Naive thymus-derived CD4-positive, alpha-beta T cell (primary cell): ENCODE measurements at regions not wholly inside any gene's neighbourhood (a gene's known extent, or its start where the extent isn't known, plus 50 kb on each side); places are given as distances from the start of the nearest gene placed in this dataset.
A peak's percentile ranks its signal among the peaks of the same experiment; 100 is the strongest.

ENCODE experiments used
- ATAC-seq: fragments of 150-1000 bp; cut with Tn5 transposase; 2 replicates; pipeline ENCODE4 v1.10.0; 2021; ENCODE audit warnings: mild to moderate bottlenecking, moderate library complexity
- CTCF ChIA-PET: fragments of 350-600 bp; sonication (Branson Sonifier 250); formaldehyde crosslinking; loops from one replicate; lab custom pipeline; 2021; ENCODE audit warnings: antibody characterized with exemption; lab: Charles Lee
- POLR2A ChIA-PET: fragments of 350-600 bp; sonication (Branson Sonifier 250); formaldehyde crosslinking; loops from one replicate; lab custom pipeline; 2021; ENCODE audit warnings: antibody characterized with exemption, inconsistent platforms; lab: Charles Lee
- DNase-seq, 9 donors: peaks; one replicate each; pipeline versions ENCODE4 v3.0.0 to v3.0.0-alpha.2; 2020 to 2022; ENCODE audit warnings: mixed read lengths in 1 of 9
- H3K27ac ChIP-seq: one replicate; pipeline ENCODE4 v1.7.0; 2013; ENCODE audit warnings: mild to moderate bottlenecking, low read depth, low read length, moderate library complexity
- H3K27me3 ChIP-seq, 2 donors: one replicate each; pipeline ENCODE4 v1.7.0; 2013; ENCODE audit warnings: low read length in 2 of 2, mild to moderate bottlenecking in 2 of 2, moderate library complexity in 2 of 2; ENCODE audit not compliant: control insufficient read depth in 2 of 2, insufficient read depth in 2 of 2
- H3K36me3 ChIP-seq, 3 experiments: 1 replicate in 2 of 3; 2 replicates in 1 of 3; pipeline ENCODE4 v1.7.0; 2013; ENCODE audit warnings: low read length in 3 of 3, mild to moderate bottlenecking in 3 of 3, moderate library complexity in 1 of 3; ENCODE audit not compliant: insufficient read depth in 3 of 3, control insufficient read depth in 2 of 3
- H3K4me1 ChIP-seq, 2 donors: one replicate each; pipeline ENCODE4 v1.7.0; 2013; ENCODE audit warnings: low read length in 2 of 2, mild to moderate bottlenecking in 2 of 2, moderate library complexity in 1 of 2; ENCODE audit not compliant: control insufficient read depth in 2 of 2, insufficient read depth in 2 of 2
- H3K4me3 ChIP-seq: 2 replicates; pipeline ENCODE4 v1.7.0; 2013; ENCODE audit warnings: mild to moderate bottlenecking, low read length
- H3K9me3 ChIP-seq, 3 experiments: 1 replicate in 2 of 3; 2 replicates in 1 of 3; pipeline ENCODE4 v1.7.0; 2013; ENCODE audit warnings: low read length in 3 of 3; ENCODE audit not compliant: control insufficient read depth in 2 of 3
- H3K27ac Mint-ChIP-seq, 9 donors: one replicate each; pipeline ENCODE4 v1.8.0; 2020 to 2022; ENCODE audit warnings: mixed read lengths in 9 of 9, mild to moderate bottlenecking in 8 of 9, moderate library complexity in 5 of 9, inconsistent platforms in 2 of 9
- H3K27me3 Mint-ChIP-seq, 5 donors: one replicate each; pipeline ENCODE4 v1.8.0; 2021 to 2022; ENCODE audit warnings: mixed read lengths in 5 of 5, mild to moderate bottlenecking in 1 of 5
- H3K36me3 Mint-ChIP-seq, 5 donors: one replicate each; pipeline ENCODE4 v1.8.0; 2020 to 2022; ENCODE audit warnings: mixed read lengths in 5 of 5, mild to moderate bottlenecking in 3 of 5, inconsistent platforms in 1 of 5
- H3K4me1 Mint-ChIP-seq, 7 donors: one replicate each; pipeline ENCODE4 v1.8.0; 2020 to 2022; ENCODE audit warnings: mixed read lengths in 7 of 7, mild to moderate bottlenecking in 3 of 7, inconsistent platforms in 1 of 7
- H3K4me3 Mint-ChIP-seq, 10 donors: one replicate each; pipeline ENCODE4 v1.8.0; 2020 to 2022; ENCODE audit warnings: mild to moderate bottlenecking in 10 of 10, mixed read lengths in 10 of 10, moderate library complexity in 6 of 10, inconsistent platforms in 2 of 10
- H3K9me3 Mint-ChIP-seq, 11 donors: one replicate each; pipeline ENCODE4 v1.8.0; 2020 to 2022; ENCODE audit warnings: mixed read lengths in 11 of 11, mild to moderate bottlenecking in 4 of 11, inconsistent platforms in 1 of 11, moderate library complexity in 1 of 11
- intact Hi-C, 2 donors: fragments of 100-400 bp; cut with micrococcal nuclease; formaldehyde crosslinking; loops; one replicate each; pipeline ENCODE4 v1.15.1; 2023

DNA sequence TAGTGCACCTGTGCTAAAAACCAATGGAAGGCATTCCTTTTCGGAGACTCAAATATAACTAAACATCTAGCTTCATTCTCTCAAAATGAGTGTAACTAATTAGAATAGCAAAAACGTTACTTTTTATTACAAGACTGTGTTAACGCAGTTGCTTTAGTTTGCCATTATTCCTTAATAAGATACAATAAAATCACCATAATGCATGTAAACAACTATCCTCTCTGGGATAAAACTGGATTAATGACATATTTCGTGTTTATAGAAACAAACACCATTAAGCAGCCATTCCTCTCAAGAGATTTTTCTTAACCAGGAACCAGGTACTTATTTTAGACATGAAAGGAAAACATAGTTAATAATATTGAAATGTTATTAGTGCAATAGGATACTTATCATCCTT lies 512.8 kb upstream of the B3GALT2 start:
- Histone ChIP-seq H3K27ac (no peak overlapping the region), H3K27me3 (no peaks in the 10 kb centered on the region), H3K4me1 (no peaks in the 10 kb centered on the region), H3K36me3 (no peaks in the 10 kb centered on the region), H3K9me3 (no peaks in the 10 kb centered on the region), H3K4me3 (no peak overlapping the region)
- Mint-ChIP-seq H3K4me1 (peaks cover 0 to 10% (median 5%) of the 10 kb centered on the region in 7 donors), H3K27ac (no peak overlapping the region), H3K4me3 (no peak overlapping the region), H3K36me3 (no peaks in the 10 kb centered on the region), H3K27me3 (no peaks in the 10 kb centered on the region), H3K9me3 (no peaks in the 10 kb centered on the region)
- ChIA-PET CTCF (no interaction called here), POLR2A (no interaction called here)
- intact Hi-C loops, result no loop called here
- ATAC-seq (no peak), DNase-seq (no peak)

DNA sequence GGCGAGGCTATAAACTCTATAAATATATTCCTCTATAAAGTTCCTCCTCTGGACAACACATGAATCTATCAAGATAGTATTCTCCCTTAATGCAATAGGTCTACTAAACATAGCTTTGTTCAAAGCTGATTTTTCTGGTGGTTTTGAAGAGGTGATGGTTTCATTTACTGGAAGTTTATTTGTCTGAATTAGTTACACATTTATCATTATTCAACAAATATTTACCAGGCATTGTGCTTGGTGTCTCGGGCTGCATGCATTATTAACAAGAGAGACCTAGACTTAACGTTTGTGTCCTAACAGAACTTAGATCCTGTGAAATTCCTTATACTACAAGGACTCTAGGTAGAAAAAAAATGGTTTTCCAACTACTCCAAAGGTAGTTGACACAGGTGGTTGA lies 511.4 kb upstream of the B3GALT2 start:
- CTCF ChIA-PET, result no interaction called here
- no peak overlapping the region for H3K4me3 Mint-ChIP-seq
- no peak for ATAC-seq

DNA sequence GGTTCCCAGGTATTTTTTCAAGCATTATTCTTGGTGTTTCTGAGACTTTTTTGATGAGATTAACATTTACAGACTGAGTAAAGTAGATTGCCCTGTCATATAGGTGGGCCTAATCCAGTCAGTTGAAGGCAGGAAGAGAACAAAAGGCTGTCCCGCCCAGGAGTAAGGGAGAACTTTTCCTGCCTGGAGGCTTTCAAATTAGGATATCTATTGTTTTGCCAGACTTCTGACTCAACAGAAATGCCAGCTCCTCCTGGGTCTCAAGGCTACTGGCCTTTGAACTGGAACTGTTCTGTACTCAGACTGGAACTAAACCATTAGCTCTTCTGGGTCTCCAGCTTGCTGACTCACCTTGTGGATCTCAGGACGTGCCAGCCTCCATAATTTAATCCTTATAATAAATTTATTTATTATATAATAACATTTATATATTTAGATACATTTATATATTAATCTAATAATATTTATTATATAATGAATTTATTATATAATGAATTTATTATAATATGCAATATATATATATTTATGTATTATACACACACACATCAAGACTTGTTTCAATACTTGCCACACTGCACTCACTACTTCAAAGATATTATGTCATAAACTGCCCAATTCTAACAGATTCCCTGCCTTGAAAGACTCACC lies 510.8 kb upstream of the B3GALT2 start:
- CTCF ChIA-PET, result no interaction called here
- POLR2A ChIA-PET, result interaction anchor here (1.4 kb wide), 1 partner anchor 220 kb away, joined by 5 read pairs; no protein-coding TSS in a partner anchor
- no peak overlapping the region for H3K27ac Mint-ChIP-seq

More for the DNA sequence above, 511.4 kb upstream of the B3GALT2 start:
- Mint-ChIP-seq H3K4me1 (peaks cover 0 to 10% (median 5%) of the 10 kb centered on the region in 7 donors), H3K9me3 (peaks cover 0 to 2% (median 0%) of the 10 kb centered on the region in 11 donors), H3K27me3 (no peaks in the 10 kb centered on the region), H3K27ac (no peak overlapping the region), H3K36me3 (no peaks in the 10 kb centered on the region)
- H3K9me3 ChIP-seq, result no peaks in the 10 kb centered on the region
- H3K4me3 ChIP-seq, result no peak overlapping the region
- no peaks in the 10 kb centered on the region for H3K4me1 ChIP-seq
- POLR2A ChIA-PET, result interaction anchor here (0.7 to 1.4 kb wide), 2 partner anchors 9 to 220 kb away, joined by 5 read pairs; no protein-coding TSS in a partner anchor
- no peak for DNase-seq
- H3K27ac ChIP-seq, result no peak overlapping the region
- intact Hi-C loops, result no loop called here
- H3K27me3 ChIP-seq, result no peaks in the 10 kb centered on the region
- no peaks in the 10 kb centered on the region for H3K36me3 ChIP-seq

DNA sequence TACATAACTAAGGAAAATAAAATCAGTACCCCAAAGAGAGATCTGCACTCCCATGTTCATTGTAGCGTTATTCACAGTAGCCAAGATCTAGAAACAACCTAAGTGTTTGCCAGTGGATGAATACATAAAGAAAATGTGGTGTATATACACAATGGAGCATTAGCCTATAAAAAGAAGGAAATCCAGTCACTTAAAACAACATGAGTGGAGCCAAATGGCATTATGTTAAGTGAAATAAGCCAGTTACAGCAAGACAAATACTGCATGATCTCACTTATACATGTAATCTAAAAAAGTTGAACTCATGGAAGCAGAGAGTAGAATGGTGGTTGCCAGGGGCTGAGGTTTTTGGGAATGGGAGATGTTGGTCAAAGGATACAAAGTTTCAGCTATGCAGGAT lies 508.3 kb upstream of the B3GALT2 start:
- Histone ChIP-seq H3K9me3 (no peaks in the 10 kb centered on the region), H3K27me3 (no peaks in the 10 kb centered on the region), H3K4me3 (no peak overlapping the region), H3K4me1 (no peaks in the 10 kb centered on the region), H3K36me3 (no peaks in the 10 kb centered on the region), H3K27ac (no peak overlapping the region)
- intact Hi-C loops, result no loop called here
- Mint-ChIP-seq H3K9me3 (peaks cover 0 to 7% (median 0%) of the 10 kb centered on the region in 11 donors), H3K4me3 (no peak overlapping the region), H3K4me1 (peaks cover 0 to 2% (median 0%) of the 10 kb centered on the region in 7 donors), H3K27ac (no peak overlapping the region), H3K36me3 (no peaks in the 10 kb centered on the region), H3K27me3 (no peaks in the 10 kb centered on the region)
- POLR2A ChIA-PET, result interaction anchor here (0.6 kb wide), 1 partner anchor 38 kb away, joined by 3 read pairs; no protein-coding TSS in a partner anchor
- CTCF ChIA-PET, result no interaction called here
- DNase-seq (no peak), ATAC-seq (no peak)

More for the DNA sequence above, 510.8 kb upstream of the B3GALT2 start:
- DNase-seq (no peak), ATAC-seq (no peak)
- Histone ChIP-seq H3K4me3 (no peak overlapping the region), H3K4me1 (no peaks in the 10 kb centered on the region), H3K36me3 (no peaks in the 10 kb centered on the region), H3K9me3 (no peaks in the 10 kb centered on the region), H3K27me3 (no peaks in the 10 kb centered on the region), H3K27ac (no peak overlapping the region)
- H3K27me3 Mint-ChIP-seq, result no peaks in the 10 kb centered on the region
- H3K4me3 Mint-ChIP-seq, result no peak overlapping the region
- peaks cover 0 to 13% (median 5%) of the 10 kb centered on the region in 7 donors for H3K4me1 Mint-ChIP-seq
- H3K9me3 Mint-ChIP-seq, result peaks cover 0 to 4% (median 0%) of the 10 kb centered on the region in 11 donors
- intact Hi-C loops, result no loop called here
- H3K36me3 Mint-ChIP-seq, result no peaks in the 10 kb centered on the region

DNA sequence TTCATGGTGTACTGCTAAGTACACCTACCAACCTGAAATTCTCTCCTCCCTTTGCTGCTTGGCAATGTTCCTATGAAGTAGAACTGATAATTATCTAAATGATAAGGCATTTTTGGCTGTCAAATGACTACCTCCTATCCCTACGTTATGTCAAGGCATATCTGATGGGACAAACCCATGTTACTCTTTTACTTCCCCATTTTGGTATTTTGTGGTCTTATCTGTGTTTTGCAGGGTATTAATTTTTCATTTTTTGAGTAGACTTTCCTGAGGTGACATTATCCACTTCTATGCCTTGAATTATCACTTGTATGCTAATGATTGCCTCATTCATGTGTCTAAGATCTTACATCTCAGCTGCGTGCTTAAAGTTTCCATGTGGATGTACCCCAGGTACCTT lies 499.6 kb upstream of the B3GALT2 start:
- CTCF ChIA-PET, result no interaction called here
- Histone ChIP-seq H3K9me3 (no peaks in the 10 kb centered on the region), H3K4me3 (no peak overlapping the region), H3K27me3 (no peaks in the 10 kb centered on the region), H3K27ac (no peak overlapping the region), H3K36me3 (no peaks in the 10 kb centered on the region), H3K4me1 (no peaks in the 10 kb centered on the region)
- no peaks in the 10 kb centered on the region for H3K4me1 Mint-ChIP-seq
- H3K4me3 Mint-ChIP-seq, result no peak overlapping the region
- peaks cover 0 to 3% (median 0%) of the 10 kb centered on the region in 5 donors for H3K27me3 Mint-ChIP-seq
- intact Hi-C loops, result no loop called here
- peaks cover 0 to 3% (median 0%) of the 10 kb centered on the region in 5 donors for H3K36me3 Mint-ChIP-seq
- peaks cover 0 to 4% (median 0%) of the 10 kb centered on the region in 11 donors for H3K9me3 Mint-ChIP-seq
- H3K27ac Mint-ChIP-seq, result no peak overlapping the region
- DNase-seq (no peak), ATAC-seq (peak; percentile 54)
- POLR2A ChIA-PET, result no interaction called here

DNA sequence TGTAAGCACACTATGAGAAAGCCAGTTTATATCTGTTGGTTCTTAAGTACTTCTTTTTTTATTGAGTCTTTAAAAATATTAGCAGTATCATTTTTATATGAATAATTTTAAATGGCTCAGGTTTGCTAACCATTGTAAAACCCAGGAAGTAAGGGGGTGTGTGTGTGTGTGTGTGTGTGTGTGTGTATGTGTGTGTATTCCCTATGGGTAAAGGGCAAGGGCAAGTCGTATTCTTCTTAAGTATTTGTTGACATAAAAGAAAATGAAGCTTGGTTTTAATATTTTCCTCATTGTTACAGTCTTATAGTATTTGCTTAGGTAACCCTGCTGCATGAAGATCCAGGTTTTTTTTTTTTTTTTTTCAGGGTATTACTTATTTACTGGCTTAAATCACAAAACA lies 495.0 kb upstream of the B3GALT2 start:
- intact Hi-C loops, result no loop called here
- peaks cover 0 to 5% (median 0%) of the 10 kb centered on the region in 5 donors for H3K36me3 Mint-ChIP-seq
- no peak overlapping the region for H3K4me3 Mint-ChIP-seq
- Histone ChIP-seq H3K4me1 (no peaks in the 10 kb centered on the region), H3K27ac (no peak overlapping the region), H3K9me3 (no peaks in the 10 kb centered on the region), H3K36me3 (no peaks in the 10 kb centered on the region), H3K27me3 (no peaks in the 10 kb centered on the region), H3K4me3 (no peak overlapping the region)
- ChIA-PET CTCF (no interaction called here), POLR2A (interaction anchor here (0.6 to 0.9 kb wide), 3 partner anchors 27 to 346 kb away, joined by 3 read pairs; no protein-coding TSS in a partner anchor)
- DNase-seq (no peak), ATAC-seq (no peak)
- H3K27me3 Mint-ChIP-seq, result peaks cover 0 to 3% (median 0%) of the 10 kb centered on the region in 5 donors
- peaks cover 0 to 8% (median 0%) of the 10 kb centered on the region in 7 donors for H3K4me1 Mint-ChIP-seq
- no peak overlapping the region for H3K27ac Mint-ChIP-seq
- H3K9me3 Mint-ChIP-seq, result peaks cover 0 to 2% (median 0%) of the 10 kb centered on the region in 11 donors

DNA sequence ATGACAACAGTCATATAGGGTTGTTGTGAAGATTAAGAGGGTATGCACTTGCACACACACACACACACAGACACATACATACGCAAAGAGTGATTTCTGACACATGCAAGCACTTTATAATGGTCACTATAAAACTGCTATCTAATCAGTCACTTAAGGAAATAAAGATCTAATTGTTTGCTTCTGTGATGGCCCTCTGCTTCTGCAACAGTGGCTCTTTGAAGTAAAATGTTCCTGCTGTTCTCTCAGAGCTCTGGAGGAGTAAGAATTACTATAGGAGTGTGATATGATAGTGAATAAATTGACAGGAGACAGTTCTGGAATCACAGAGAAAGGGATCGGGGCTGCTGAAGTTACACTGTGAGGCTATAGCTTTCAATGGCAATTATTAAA lies 494.5 kb upstream of the B3GALT2 start:
- H3K4me3 ChIP-seq, result no peak overlapping the region
- intact Hi-C loops, result no loop called here
- H3K27ac ChIP-seq, result no peak overlapping the region
- POLR2A ChIA-PET, result interaction anchor here (0.9 to 1.0 kb wide), 2 partner anchors 18 to 29 kb away, joined by 3 read pairs; no protein-coding TSS in a partner anchor
- ATAC-seq, result no peak
- no peaks in the 10 kb centered on the region for H3K9me3 ChIP-seq
- no peak for DNase-seq
- peaks cover 0 to 2% (median 0%) of the 10 kb centered on the region in 11 donors for H3K9me3 Mint-ChIP-seq
- H3K4me3 Mint-ChIP-seq, result no peak overlapping the region
- H3K4me1 ChIP-seq, result no peaks in the 10 kb centered on the region
- peaks cover 0 to 5% (median 0%) of the 10 kb centered on the region in 5 donors for H3K36me3 Mint-ChIP-seq
- no peaks in the 10 kb centered on the region for H3K27me3 ChIP-seq
- no peak overlapping the region for H3K27ac Mint-ChIP-seq
- H3K4me1 Mint-ChIP-seq, result peaks cover 0 to 8% (median 0%) of the 10 kb centered on the region in 7 donors
- H3K27me3 Mint-ChIP-seq, result peaks cover 0 to 3% (median 0%) of the 10 kb centered on the region in 5 donors
- CTCF ChIA-PET, result no interaction called here
- no peaks in the 10 kb centered on the region for H3K36me3 ChIP-seq
